Ishikawa (cell line): ENCODE measurements at regions not wholly inside any gene's neighbourhood (a gene's known extent, or its start where the extent isn't known, plus 50 kb on each side); places are given as distances from the start of the nearest gene placed in this dataset.

ENCODE experiments used
- CEBPB ChIP-seq: IDR thresholded peaks from 2 replicates; pipeline ENCODE4 v1.6.1; 2012
- EGR1 ChIP-seq: IDR thresholded peaks from 2 replicates; pipeline ENCODE4 v1.6.1; 2012
- FOXM1 ChIP-seq: IDR thresholded peaks from 2 replicates; pipeline ENCODE4 v1.6.1; 2012; ENCODE audit warnings: low read depth, borderline replicate concordance
- REST ChIP-seq: IDR thresholded peaks from 2 replicates; pipeline ENCODE4 v1.6.1; 2012; ENCODE audit warnings: low read depth, mild to moderate bottlenecking
- TAF1 ChIP-seq: IDR thresholded peaks from 2 replicates; pipeline ENCODE4 v1.6.1; 2012; ENCODE audit warnings: low read depth, mild to moderate bottlenecking
- USF1 ChIP-seq: IDR thresholded peaks from 2 replicates; pipeline ENCODE4 v1.6.1; 2012
- YY1 ChIP-seq: IDR thresholded peaks from 2 replicates; pipeline ENCODE4 v1.6.1; 2012; ENCODE audit warnings: low read depth

GRCh38 chr18:78838183-78838582 is 141.4 kb upstream of the SALL3 start:
- no peak for TF ChIP-seq REST
- TF ChIP-seq EGR1 = no peak
- TF ChIP-seq USF1 = no peak
- TF ChIP-seq FOXM1 = no peak
- TF ChIP-seq YY1 = no peak
- no peak for TF ChIP-seq CEBPB
- no peak for TF ChIP-seq TAF1
